ENCODE measurements at regions not wholly inside any gene's neighbourhood (a gene's known extent, or its start where the extent isn't known, plus 50 kb on each side); places are given as distances from the start of the nearest gene placed in this dataset.

DNA sequence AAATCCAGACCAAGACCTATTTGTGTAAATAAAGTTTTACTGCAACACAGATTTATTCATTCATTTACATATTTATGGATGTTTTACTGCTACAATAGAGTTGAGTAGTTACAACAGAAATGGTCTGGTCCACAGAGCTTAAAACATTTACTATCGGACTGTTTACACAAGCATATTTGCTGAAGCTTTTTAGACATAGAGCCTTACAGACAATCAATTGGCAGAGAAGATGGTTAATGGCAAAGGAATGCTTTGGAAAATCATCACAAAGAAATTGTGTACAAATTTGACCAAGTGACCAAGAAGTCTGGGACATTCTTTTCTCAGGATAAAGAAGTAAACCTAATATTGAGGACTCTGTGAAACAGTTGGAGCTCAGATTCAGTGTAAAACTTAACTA, 504.3 kb downstream of the SLC16A7 start (continued):
- TF ChIP-seq EGR1 (IDR thresholded peaks at IDR 0.05; ENCODE audit: low read depth in 2 of 2): no peak

- Histone ChIP-seq H3K27me3 (ENCODE audit: control insufficient read depth in 4 of 4, insufficient read depth in 4 of 4, low read length in 3 of 4) (no peaks in the 10 kb centered on the region), H3K4me1 (ENCODE audit: control insufficient read depth in 4 of 4, insufficient read depth in 4 of 4, low read length in 3 of 4) (no peaks in the 10 kb centered on the region), H3K9me3 (ENCODE audit: control insufficient read depth in 4 of 4, low read length in 3 of 4) (peaks cover 0 to 5% (median 2%) of the 10 kb centered on the region in 4 donors), H3K9ac (ENCODE audit: low read depth in 1 of 2, low read length in 2 of 2) (no peak overlapping the region), H3K27ac (ENCODE audit: low read depth in 1 of 2, low read length in 2 of 2) (no peak overlapping the region), H3K4me3 (ENCODE audit: low read depth in 1 of 3, low read length in 3 of 3) (no peak overlapping the region), H3K36me3 (ENCODE audit: control insufficient read depth in 4 of 4, insufficient read depth in 3 of 4, low read depth in 1 of 4, low read length in 3 of 4) (no peaks in the 10 kb centered on the region)
- TF ChIP-seq SP1 (IDR thresholded peaks at IDR 0.05) (no peak), NR2F2 (IDR thresholded peaks at IDR 0.05) (no peak), ATF3 (IDR thresholded peaks at IDR 0.05) (no peak), FOXA1 (IDR thresholded peaks at IDR 0.05) (no peak), HNF4A (conservative IDR thresholded peaks at IDR 0.05) (no peak), JUND (IDR thresholded peaks at IDR 0.05) (no peak), EGR1 (IDR thresholded peaks at IDR 0.05; ENCODE audit: low read depth in 2 of 2) (no peak), CTCF (IDR thresholded peaks at IDR 0.05; ENCODE audit: low read depth, low read length, missing input control) (no peak), HNF4G (IDR thresholded peaks at IDR 0.05) (no peak), GABPA (IDR thresholded peaks at IDR 0.05 in 1 of 2, conservative IDR thresholded peaks at IDR 0.05 in 1 of 2) (no peak), ZBTB33 (IDR thresholded peaks at IDR 0.05) (no peak), FOXA2 (IDR thresholded peaks at IDR 0.05) (no peak), TAF1 (conservative IDR thresholded peaks at IDR 0.05) (no peak), RXRA (IDR thresholded peaks at IDR 0.05) (no peak), YY1 (IDR thresholded peaks at IDR 0.05) (no peak)
- TF ChIP-seq, protein P1, sequence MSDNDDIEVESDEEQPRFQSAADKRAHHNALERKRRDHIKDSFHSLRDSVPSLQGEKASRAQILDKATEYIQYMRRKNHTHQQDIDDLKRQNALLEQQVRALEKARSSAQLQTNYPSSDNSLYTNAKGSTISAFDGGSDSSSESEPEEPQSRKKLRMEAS (IDR thresholded peaks at IDR 0.05): no peak
- TF ChIP-seq, protein P2, sequence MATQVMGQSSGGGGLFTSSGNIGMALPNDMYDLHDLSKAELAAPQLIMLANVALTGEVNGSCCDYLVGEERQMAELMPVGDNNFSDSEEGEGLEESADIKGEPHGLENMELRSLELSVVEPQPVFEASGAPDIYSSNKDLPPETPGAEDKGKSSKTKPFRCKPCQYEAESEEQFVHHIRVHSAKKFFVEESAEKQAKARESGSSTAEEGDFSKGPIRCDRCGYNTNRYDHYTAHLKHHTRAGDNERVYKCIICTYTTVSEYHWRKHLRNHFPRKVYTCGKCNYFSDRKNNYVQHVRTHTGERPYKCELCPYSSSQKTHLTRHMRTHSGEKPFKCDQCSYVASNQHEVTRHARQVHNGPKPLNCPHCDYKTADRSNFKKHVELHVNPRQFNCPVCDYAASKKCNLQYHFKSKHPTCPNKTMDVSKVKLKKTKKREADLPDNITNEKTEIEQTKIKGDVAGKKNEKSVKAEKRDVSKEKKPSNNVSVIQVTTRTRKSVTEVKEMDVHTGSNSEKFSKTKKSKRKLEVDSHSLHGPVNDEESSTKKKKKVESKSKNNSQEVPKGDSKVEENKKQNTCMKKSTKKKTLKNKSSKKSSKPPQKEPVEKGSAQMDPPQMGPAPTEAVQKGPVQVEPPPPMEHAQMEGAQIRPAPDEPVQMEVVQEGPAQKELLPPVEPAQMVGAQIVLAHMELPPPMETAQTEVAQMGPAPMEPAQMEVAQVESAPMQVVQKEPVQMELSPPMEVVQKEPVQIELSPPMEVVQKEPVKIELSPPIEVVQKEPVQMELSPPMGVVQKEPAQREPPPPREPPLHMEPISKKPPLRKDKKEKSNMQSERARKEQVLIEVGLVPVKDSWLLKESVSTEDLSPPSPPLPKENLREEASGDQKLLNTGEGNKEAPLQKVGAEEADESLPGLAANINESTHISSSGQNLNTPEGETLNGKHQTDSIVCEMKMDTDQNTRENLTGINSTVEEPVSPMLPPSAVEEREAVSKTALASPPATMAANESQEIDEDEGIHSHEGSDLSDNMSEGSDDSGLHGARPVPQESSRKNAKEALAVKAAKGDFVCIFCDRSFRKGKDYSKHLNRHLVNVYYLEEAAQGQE (IDR thresholded peaks at IDR 0.05): no peak
- WGBS: 66% methylated on average over 1 of the region's 1 CpG
- DNase-seq (ENCODE audit: low spot score): no peak
Measured at GRCh38 chr12:60100852-60101251, 505.0 kb downstream of the SLC16A7 start.
